Trophoblast cell (in vitro differentiated cells and primary cell): ENCODE measurements at regions not wholly inside any gene's neighbourhood (a gene's known extent, or its start where the extent isn't known, plus 50 kb on each side); places are given as distances from the start of the nearest gene placed in this dataset.

Source experiments
- DNase-seq, 2 donors: peaks; one replicate each; pipeline ENCODE4 v3.0.0-alpha.2; 2016
- H2AFZ ChIP-seq: 2 replicates; pipeline ENCODE4 v1.6.1; 2013; ENCODE audit warnings: low read length, moderate library complexity, mild to moderate bottlenecking; ENCODE audit not compliant: insufficient read depth, poor library complexity
- H2AK5ac ChIP-seq: 2 replicates; pipeline ENCODE4 v1.6.1; 2013; ENCODE audit warnings: mild to moderate bottlenecking, low read length
- H2BK120ac ChIP-seq: 2 replicates; pipeline ENCODE4 v1.6.1; 2013; ENCODE audit warnings: low read length, mild to moderate bottlenecking, moderate library complexity; ENCODE audit not compliant: insufficient read depth, poor library complexity
- H2BK12ac ChIP-seq: 2 replicates; pipeline ENCODE4 v1.6.1; 2013; ENCODE audit warnings: mild to moderate bottlenecking, low read length, moderate library complexity
- H2BK5ac ChIP-seq: 2 replicates; pipeline ENCODE4 v1.6.1; 2013; ENCODE audit warnings: low read length, low read depth, moderate library complexity, mild to moderate bottlenecking; ENCODE audit not compliant: poor library complexity
- H3K14ac ChIP-seq: 2 replicates; pipeline ENCODE4 v1.6.1; 2013; ENCODE audit warnings: mild to moderate bottlenecking, low read length
- H3K18ac ChIP-seq: 2 replicates; pipeline ENCODE4 v1.6.1; 2013; ENCODE audit warnings: mild to moderate bottlenecking, low read length
- H3K23ac ChIP-seq: 2 replicates; pipeline ENCODE4 v1.6.1; 2013; ENCODE audit warnings: low read length
- H3K27ac ChIP-seq: 2 replicates; pipeline ENCODE4 v1.5.1; 2013; ENCODE audit warnings: low read depth, mild to moderate bottlenecking, inconsistent platforms, low read length, moderate library complexity
- H3K27me3 ChIP-seq: 2 replicates; pipeline ENCODE4 v1.6.1; 2013; ENCODE audit warnings: inconsistent platforms, mild to moderate bottlenecking, low read length, moderate library complexity; ENCODE audit not compliant: insufficient read depth
- H3K36me3 ChIP-seq, 2 experiments: 1 replicate in 1 of 2; 2 replicates in 1 of 2; pipeline ENCODE4 v1.6.1; 2013; ENCODE audit warnings: low read length in 2 of 2, mild to moderate bottlenecking in 2 of 2, moderate library complexity in 1 of 2; ENCODE audit not compliant: insufficient read depth in 2 of 2, control insufficient read depth in 1 of 2
- H3K4ac ChIP-seq: 2 replicates; pipeline ENCODE4 v1.6.1; 2013; ENCODE audit warnings: low read depth, mild to moderate bottlenecking, low read length, moderate library complexity
- H3K4me1 ChIP-seq, 2 experiments: 1 replicate in 1 of 2; 2 replicates in 1 of 2; pipeline ENCODE4 v1.6.1; 2013; ENCODE audit warnings: low read length in 2 of 2, mild to moderate bottlenecking in 2 of 2, moderate library complexity in 1 of 2; ENCODE audit not compliant: insufficient read depth in 2 of 2, control insufficient read depth in 1 of 2
- H3K4me2 ChIP-seq: 2 replicates; pipeline ENCODE4 v1.6.1; 2013; ENCODE audit warnings: inconsistent platforms, mild to moderate bottlenecking, low read length, moderate library complexity
- H3K4me3 ChIP-seq: 2 replicates; pipeline ENCODE4 v1.5.1; 2013; ENCODE audit warnings: mild to moderate bottlenecking, low read depth, low read length, inconsistent platforms
- H3K79me1 ChIP-seq: one replicate; pipeline ENCODE4 v1.6.1; 2013; ENCODE audit warnings: low read length
- H3K79me2 ChIP-seq: 2 replicates; pipeline ENCODE4 v1.6.1; 2013; ENCODE audit warnings: low read length, mild to moderate bottlenecking; ENCODE audit not compliant: control insufficient read depth, insufficient read depth, poor library complexity
- H3K9ac ChIP-seq: 2 replicates; pipeline ENCODE4 v1.6.1; 2013; ENCODE audit warnings: mild to moderate bottlenecking, low read length
- H3K9me3 ChIP-seq: 2 replicates; pipeline ENCODE4 v1.6.1; 2013; ENCODE audit warnings: low read depth, mild to moderate bottlenecking, control low read depth, inconsistent platforms, low read length; ENCODE audit not compliant: insufficient read depth
- H4K12ac ChIP-seq: 2 replicates; pipeline ENCODE4 v1.6.1; 2013; ENCODE audit warnings: low read depth, mild to moderate bottlenecking, low read length, moderate library complexity
- H4K8ac ChIP-seq: 2 replicates; pipeline ENCODE4 v1.6.1; 2013; ENCODE audit warnings: low read depth, mild to moderate bottlenecking, low read length, moderate library complexity
- H4K91ac ChIP-seq: one replicate; pipeline ENCODE4 v1.6.1; 2013; ENCODE audit warnings: low read depth, mild to moderate bottlenecking, low read length, moderate library complexity
- WGBS: extraction: QIAGEN DNeasy Blood & Tissue Kit; methylation state at CpG from one replicate; pipeline ENCODE4 v1.1.7; 2013; ENCODE audit warnings: missing lambda C conversion rate; ENCODE audit not compliant: insufficient read length, insufficient coverage; ENCODE audit errors: extremely low coverage; 5-methylcytosine and 5-hydroxymethylcytosine counted together

- no CpG with 5 or more reads among the region's 3 CpGs for WGBS
- no peak overlapping the region for H2BK12ac ChIP-seq
- no peaks in the 10 kb centered on the region for H3K79me1 ChIP-seq
- no peaks in the 10 kb centered on the region for H3K36me3 ChIP-seq
- no peak overlapping the region for H4K8ac ChIP-seq
- H2AK5ac ChIP-seq: no peak overlapping the region
- peak overlapping the region; percentile 53 for H3K23ac ChIP-seq
- H3K4me1 ChIP-seq: no peaks in the 10 kb centered on the region
- no peak overlapping the region for H2BK120ac ChIP-seq
- H3K27me3 ChIP-seq: no peaks in the 10 kb centered on the region
- H2AFZ ChIP-seq: no peak overlapping the region
- no peak overlapping the region for H3K4me3 ChIP-seq
- H3K18ac ChIP-seq: no peak overlapping the region
- H3K14ac ChIP-seq: no peak overlapping the region
- H3K4me2 ChIP-seq: no peak overlapping the region
- no peak overlapping the region for H4K12ac ChIP-seq
- H3K9ac ChIP-seq: no peak overlapping the region
- no peak overlapping the region for H2BK5ac ChIP-seq
- no peak overlapping the region for H3K4ac ChIP-seq
- no peaks in the 10 kb centered on the region for H3K79me2 ChIP-seq
- H3K27ac ChIP-seq: no peak overlapping the region
- H4K91ac ChIP-seq: no peak overlapping the region
- no peak for DNase-seq
- H3K9me3 ChIP-seq: no peaks in the 10 kb centered on the region
Observed at GRCh38 chr1:192872010-192872409, 63.2 kb downstream of the RGS2 start.

- H3K14ac ChIP-seq: no peak overlapping the region
- H3K9me3 ChIP-seq: no peaks in the 10 kb centered on the region
- H3K23ac ChIP-seq: no peak overlapping the region
- no peak overlapping the region for H4K12ac ChIP-seq
- H2BK12ac ChIP-seq: no peak overlapping the region
- no peaks in the 10 kb centered on the region for H3K36me3 ChIP-seq
- DNase-seq: no peak
- no peak overlapping the region for H4K8ac ChIP-seq
- H4K91ac ChIP-seq: no peak overlapping the region
- no peaks in the 10 kb centered on the region for H3K79me2 ChIP-seq
- no peak overlapping the region for H2BK5ac ChIP-seq
- H2AFZ ChIP-seq: no peak overlapping the region
- no peaks in the 10 kb centered on the region for H3K27me3 ChIP-seq
- H3K4me3 ChIP-seq: no peak overlapping the region
- no peak overlapping the region for H3K18ac ChIP-seq
- no peak overlapping the region for H2AK5ac ChIP-seq
- H3K79me1 ChIP-seq: no peaks in the 10 kb centered on the region
- no peak overlapping the region for H3K4me2 ChIP-seq
- no peak overlapping the region for H3K27ac ChIP-seq
- no peaks in the 10 kb centered on the region for H3K4me1 ChIP-seq
- no peak overlapping the region for H3K4ac ChIP-seq
- H3K9ac ChIP-seq: no peak overlapping the region
- no peak overlapping the region for H2BK120ac ChIP-seq
Observed at GRCh38 chr1:192873836-192874235, 65.0 kb downstream of the RGS2 start.

GRCh38 chr1:192876633-192877032 lies 67.8 kb downstream of the RGS2 start:
- Histone ChIP-seq H3K27ac (no peak overlapping the region), H2BK120ac (no peak overlapping the region), H3K79me2 (no peaks in the 10 kb centered on the region), H3K18ac (no peak overlapping the region), H3K4me1 (no peaks in the 10 kb centered on the region), H3K9me3 (no peaks in the 10 kb centered on the region), H4K91ac (no peak overlapping the region), H3K4me3 (no peak overlapping the region), H4K8ac (no peak overlapping the region), H4K12ac (no peak overlapping the region), H3K23ac (no peak overlapping the region), H3K27me3 (no peaks in the 10 kb centered on the region), H2AK5ac (no peak overlapping the region), H2AFZ (no peak overlapping the region), H2BK5ac (no peak overlapping the region), H3K9ac (no peak overlapping the region), H3K4me2 (no peak overlapping the region), H3K4ac (no peak overlapping the region), H2BK12ac (no peak overlapping the region), H3K14ac (no peak overlapping the region), H3K36me3 (no peaks in the 10 kb centered on the region), H3K79me1 (no peaks in the 10 kb centered on the region)
- no CpG with 5 or more reads among the region's 1 CpG for WGBS
- DNase-seq: no peak

- H3K4ac ChIP-seq: no peak overlapping the region
- no peak overlapping the region for H3K4me2 ChIP-seq
- H2BK5ac ChIP-seq: no peak overlapping the region
- no peak overlapping the region for H2BK12ac ChIP-seq
- WGBS: no CpG with 5 or more reads among the region's 2 CpGs
- H3K4me1 ChIP-seq: no peaks in the 10 kb centered on the region
- H3K79me1 ChIP-seq: no peaks in the 10 kb centered on the region
- no peak overlapping the region for H3K18ac ChIP-seq
- H3K27ac ChIP-seq: no peak overlapping the region
- H3K27me3 ChIP-seq: no peaks in the 10 kb centered on the region
- no peak overlapping the region for H3K14ac ChIP-seq
- H2AK5ac ChIP-seq: no peak overlapping the region
- H4K91ac ChIP-seq: no peak overlapping the region
- no peak overlapping the region for H3K9ac ChIP-seq
- H4K8ac ChIP-seq: no peak overlapping the region
- H3K23ac ChIP-seq: no peak overlapping the region
- DNase-seq: no peak
- H2BK120ac ChIP-seq: no peak overlapping the region
- H3K4me3 ChIP-seq: no peak overlapping the region
- no peak overlapping the region for H2AFZ ChIP-seq
- H3K79me2 ChIP-seq: no peaks in the 10 kb centered on the region
- no peaks in the 10 kb centered on the region for H3K9me3 ChIP-seq
- no peak overlapping the region for H4K12ac ChIP-seq
- no peaks in the 10 kb centered on the region for H3K36me3 ChIP-seq
Observed at GRCh38 chr1:192877283-192877886, 68.5 kb downstream of the RGS2 start.
